ENCODE measurements at regions not wholly inside any gene's neighbourhood (a gene's known extent, or its start where the extent isn't known, plus 50 kb on each side); places are given as distances from the start of the nearest gene placed in this dataset.

DNA sequence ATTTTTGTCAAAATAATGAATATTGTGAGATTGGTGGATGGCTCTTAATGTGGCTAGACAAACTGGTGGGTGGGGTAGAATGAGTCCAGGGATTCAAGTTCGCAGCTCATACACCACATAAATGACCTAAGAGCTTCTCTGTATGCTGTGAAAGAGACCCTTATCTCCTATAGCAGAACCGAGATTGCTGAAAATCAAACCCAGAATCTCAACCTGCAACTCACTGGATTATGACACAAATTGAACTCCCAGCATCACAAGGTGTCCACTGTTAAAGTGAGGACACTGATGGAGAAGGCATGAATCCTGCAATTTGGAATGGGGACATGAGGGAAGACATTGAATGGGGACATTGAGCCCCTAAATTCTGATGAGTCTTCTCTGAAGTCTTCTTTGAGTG is 51.3 kb upstream of the CNKSR3 start:
- DNase-seq, result no peak

DNA sequence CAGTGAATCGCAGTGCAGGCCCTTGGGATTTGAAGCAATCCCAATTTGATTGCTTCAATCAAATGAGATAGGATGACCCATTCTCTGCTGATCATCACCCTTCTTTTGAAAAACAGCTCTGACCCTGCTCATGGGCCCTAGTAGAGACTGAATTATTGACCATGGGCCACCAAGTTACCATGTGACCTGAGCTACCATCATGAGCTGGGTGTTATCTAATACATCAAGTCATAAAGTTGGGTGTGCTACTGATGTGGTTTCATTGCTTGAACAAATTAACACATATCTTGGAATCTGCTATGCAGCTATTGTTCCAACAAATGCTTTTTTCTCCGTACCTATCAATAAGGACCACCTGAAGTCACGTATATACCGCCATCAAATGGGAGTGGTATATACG is 54.8 kb upstream of the CNKSR3 start:
- DNase-seq, result no peak

DNA sequence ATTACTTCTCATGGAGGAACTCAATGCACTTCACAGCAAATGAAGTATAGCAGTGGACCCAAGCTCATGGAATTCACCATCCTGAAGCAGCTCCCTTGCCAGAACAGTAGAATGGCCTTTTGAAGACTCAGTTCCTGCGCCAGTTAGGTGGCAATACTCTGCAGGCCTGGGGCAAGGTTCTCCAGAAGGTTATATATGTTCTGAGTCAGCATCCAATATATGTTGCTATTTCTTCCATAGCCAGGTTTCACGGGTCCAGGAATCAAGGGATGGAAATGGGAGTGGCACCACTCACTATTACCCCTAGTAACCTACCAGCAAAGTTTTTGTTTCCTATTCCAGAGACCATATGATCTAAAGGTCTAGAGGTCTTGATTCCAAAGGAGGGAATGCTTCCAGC is 56.4 kb upstream of the CNKSR3 start:
- DNase-seq, result no peak

DNA sequence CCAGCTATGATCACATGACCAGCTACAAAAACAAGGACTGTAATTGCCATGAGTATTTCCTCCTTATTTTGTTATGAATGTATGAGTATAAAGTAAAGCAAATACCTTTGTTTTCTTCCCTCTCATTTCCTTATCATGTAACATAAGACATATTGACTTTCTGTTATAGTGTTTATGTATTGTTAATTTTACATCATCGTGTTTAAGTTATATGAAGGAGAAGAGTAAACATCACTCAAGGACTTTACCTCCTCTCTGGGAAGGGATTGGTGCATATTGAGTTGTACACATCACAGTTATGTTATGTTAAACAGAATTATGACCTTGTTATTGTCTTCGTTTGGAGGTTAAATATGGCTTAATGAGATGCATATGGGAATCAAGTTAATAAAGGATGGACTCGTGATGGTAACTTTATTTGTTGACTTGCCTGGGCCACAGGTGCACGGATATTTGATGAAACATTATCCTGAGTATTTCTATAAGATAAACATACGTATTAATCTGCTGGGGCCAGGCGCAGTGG is 57.3 kb upstream of the CNKSR3 start:
- DNase-seq, result no peak

DNA sequence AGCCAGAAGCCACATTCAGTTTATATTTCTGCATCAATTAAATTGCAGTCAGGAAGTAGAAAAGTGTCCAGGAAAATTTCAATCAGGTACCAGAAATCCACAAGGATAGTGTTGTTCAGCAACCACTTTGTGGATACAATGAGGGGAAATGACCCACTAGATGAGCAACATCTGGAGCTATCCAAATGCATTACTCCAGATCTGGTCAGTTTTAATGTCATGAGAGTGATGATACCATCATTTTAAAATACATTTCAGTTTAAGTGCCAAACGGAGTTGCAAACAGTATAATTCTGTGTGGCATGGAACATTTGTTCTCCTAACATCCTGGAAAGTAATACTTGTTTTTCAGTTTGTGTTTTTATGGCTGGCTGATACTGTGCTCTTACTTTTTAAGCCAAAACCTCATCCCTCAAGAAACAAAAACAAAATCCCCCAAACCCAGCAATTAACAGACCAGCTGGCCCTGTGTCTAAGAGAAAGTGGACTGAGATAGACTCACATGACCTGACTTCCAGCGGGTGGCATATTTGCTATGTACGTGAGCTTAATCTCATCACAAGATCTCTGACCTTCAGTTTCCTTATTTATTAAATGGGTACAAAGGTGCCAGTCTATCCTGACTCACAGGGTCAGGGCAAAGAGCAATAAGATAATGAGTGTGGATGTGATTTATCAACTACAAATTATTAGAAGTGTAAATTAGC is 58.8 kb upstream of the CNKSR3 start:
- no peak for DNase-seq

DNA sequence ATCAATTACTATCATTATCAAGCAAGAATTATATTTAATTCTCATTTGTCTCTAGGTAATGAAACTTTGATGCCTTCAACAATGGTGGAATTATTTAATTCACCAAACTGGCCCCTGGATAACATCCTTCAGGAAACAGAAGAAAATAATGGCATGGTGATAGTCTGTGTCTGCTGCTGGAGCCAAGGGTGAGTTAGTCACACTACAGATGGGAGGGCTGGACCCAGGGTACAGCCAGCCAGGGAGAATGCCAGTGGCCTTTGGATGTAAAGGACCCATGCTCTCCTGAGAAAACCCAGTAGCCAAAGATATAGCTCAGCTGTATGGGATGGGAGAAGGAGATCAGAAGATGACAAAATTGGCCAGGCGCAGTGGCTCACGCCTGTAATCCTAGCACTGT is 60.0 kb upstream of the CNKSR3 start:
- no peak for DNase-seq

DNA sequence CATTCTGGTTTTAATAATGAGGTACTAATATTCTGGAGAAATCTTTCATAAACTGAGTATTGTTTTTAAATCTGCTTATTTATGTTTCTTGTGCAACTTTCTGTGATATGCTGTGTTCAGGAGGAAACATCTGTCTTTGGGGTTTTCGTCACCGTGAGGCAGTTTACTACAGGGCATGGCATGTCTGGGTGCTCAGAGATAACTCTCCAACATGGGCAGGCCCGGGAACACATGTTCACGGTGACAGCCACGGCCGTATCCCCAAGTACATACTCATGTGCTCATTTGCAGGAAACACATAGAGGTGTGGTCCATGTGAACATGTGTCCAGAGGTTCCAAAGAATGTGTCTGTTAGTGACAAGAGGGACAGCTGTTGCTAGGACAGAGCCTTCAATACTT is 62.1 kb upstream of the CNKSR3 start:
- DNase-seq, result no peak

DNA sequence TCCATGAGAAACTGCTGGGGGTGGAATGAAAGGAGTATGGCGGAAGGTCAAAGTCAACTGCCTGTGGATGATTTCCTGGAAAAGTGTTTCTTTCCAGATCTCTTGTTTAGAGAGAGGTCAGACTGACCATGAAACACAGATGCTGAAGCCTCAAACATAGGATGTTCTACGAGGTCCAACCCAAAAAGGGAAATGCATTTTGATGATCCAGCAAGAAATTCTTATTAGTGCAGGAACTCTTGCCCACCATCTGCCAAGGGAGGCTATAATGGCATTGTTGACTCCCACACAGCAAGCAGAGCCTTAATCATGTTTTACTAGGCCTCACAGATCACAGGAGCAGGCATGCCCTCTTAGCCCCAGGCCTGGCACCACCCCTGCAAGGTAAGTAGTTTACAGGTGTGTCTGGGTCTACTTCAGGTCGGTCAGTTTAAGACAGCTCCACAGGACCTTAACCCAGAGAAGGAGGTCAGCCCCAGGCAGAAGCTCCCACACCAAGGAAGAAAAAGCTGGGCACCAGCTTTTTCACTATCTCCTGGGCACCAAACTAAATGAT is 67.6 kb upstream of the CNKSR3 start:
- no peak for DNase-seq

DNA sequence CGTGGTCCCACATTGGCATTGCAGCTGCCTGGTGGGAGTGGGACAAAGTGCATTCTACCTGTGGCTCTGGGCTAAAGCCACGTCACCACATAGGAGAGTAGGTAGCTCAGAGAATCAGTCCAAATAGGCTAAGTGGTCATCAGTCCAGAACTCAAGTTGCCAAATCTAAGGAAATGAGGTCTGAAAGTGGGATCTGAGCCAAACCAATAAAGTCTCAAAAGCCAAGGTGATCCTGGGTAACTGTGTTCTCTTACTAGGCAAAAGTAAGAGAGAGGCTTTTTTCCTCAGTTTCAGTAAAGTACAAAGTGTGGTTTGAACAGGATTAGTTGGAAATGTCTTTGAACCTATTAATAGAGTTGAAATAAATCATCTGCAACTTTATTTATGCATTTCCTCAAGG is 68.6 kb upstream of the CNKSR3 start:
- no peak for DNase-seq

DNA sequence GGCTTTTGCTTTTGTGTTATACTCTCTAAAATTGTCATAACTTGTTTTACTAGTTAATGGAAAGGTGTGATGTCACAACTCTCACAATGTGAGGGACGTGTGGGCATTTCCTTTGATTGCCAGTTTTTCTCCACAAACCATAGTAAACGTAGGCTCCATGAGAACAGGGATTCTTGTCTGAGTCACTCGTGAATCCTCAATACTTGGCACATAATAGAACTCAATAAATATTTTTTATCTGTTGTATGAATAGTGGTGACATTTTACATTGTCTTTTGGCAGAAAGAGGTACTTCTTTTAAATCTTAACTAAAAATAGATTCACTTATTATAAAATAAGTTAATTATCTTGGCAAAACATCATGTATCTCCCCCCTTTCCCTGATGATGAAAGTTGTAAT is 69.0 kb upstream of the CNKSR3 start:
- DNase-seq, result no peak

DNA sequence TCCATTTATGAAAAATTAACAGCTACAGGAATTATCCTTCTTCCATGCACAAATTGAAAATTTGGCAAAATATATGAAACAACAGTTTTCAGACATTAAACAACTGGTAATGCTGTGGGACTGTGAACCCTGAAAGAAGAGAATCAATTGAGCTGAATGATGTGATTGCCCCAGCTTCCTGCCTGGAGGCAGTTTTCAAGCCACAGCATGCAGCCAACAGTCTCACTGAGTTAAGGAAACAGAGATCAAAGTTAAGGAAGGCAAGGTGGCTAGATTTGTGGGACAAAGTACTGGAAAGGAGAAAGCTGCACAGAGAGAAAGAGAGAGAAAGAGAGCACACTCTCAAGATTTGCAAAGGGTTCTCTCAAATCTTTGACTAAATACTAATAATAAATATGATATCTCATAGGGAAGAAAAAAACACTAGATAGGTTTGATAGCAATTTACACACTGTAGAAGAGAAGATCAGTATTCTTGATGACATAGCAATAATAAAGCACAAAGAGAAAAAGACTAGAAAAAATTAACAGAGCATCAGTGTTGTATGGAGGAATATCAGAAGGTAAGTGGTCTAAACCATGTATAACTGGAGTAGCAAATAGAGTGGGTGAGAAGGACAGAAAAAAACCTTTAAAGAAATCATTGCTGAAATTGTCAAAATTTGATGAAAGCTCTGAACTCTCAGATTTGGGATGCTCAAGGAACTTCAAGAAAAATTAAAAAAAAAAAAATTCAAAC is 70.1 kb upstream of the CNKSR3 start:
- no peak for DNase-seq

DNA sequence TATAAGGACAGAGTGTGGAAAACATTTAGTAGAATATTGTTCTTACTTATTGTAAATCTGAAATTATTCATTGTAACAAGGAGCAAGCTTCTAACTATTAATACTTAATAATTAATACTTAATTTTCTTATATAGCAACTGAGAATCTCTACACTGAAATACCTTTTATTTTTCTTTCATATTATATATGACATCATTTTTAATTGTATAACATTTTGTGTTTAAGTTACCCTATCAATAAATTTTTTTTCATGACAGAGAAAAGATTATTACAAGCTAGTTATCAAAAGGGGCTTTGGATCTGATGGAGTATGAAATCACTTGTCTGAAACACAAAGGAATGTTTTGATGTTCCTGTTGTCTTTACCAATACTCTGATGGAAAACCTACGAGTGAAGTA is 72.2 kb upstream of the CNKSR3 start:
- DNase-seq, result no peak

DNA sequence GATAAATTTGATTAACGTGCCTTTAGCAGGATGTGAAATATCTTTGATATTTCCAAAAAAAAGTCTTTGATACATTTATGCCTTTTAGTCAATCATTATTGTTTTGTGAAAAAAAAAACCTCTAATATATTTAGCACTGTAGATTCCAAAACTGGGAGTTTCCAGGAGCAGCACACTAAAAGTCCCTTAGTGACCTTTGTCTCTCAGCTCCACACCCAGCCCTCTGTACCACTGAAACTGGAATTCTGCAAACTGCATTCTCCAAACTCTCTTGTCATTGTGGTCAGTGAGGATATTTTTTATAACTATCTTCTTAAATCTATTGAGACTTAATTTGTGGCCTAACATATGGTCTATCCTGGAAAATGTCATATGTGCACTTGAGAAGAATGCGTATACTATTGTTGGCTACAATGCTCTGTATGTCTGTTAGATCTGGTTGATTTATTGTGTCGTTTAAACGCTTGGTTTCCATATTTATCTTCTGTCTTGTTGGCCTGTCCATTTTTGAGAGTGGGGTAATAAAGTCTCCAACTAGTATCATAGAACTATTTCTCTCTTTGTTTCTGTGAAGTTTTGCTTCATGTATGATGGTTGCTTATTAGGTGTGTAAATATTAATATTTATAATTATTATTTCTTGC is 73.2 kb upstream of the CNKSR3 start:
- DNase-seq, result no peak

DNA sequence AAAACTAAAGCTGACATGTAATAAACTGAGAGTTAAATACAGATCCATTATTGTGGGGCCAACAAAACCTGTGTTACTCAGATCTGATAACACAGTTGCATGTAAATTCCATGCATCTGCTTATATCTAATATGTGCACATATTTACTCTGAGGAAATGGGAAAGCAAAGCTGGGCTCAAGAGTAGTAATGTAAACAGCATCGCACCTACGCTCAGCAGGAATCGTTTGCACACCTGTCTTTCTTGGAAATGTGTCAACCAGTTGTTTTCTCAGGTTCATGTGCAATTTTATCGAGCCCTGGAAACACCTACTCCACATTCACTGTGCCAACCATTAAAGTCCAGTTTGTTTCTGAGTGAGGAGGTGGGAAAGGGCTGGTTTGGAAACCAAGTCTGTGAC is 80.3 kb upstream of the CNKSR3 start:
- no peak for DNase-seq

DNA sequence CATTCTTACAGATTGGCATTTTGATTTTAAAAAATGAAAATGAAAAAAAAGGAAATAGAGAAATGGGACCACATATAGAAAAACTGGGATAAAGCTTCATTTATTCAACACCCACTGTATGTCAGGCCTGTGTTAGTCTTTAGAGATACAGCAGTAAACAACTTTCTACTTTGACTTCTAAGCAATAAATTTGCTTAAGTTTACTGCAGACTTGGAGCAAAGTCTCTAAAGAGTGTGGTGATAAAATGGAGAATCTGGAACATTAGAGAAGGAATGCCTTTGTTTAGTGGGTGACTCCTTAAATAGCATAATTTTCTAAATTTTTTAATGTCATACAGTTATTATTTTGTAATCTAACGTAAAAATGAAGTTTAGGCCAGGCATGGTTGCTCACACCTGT is 80.7 kb upstream of the CNKSR3 start:
- no peak for DNase-seq

DNA sequence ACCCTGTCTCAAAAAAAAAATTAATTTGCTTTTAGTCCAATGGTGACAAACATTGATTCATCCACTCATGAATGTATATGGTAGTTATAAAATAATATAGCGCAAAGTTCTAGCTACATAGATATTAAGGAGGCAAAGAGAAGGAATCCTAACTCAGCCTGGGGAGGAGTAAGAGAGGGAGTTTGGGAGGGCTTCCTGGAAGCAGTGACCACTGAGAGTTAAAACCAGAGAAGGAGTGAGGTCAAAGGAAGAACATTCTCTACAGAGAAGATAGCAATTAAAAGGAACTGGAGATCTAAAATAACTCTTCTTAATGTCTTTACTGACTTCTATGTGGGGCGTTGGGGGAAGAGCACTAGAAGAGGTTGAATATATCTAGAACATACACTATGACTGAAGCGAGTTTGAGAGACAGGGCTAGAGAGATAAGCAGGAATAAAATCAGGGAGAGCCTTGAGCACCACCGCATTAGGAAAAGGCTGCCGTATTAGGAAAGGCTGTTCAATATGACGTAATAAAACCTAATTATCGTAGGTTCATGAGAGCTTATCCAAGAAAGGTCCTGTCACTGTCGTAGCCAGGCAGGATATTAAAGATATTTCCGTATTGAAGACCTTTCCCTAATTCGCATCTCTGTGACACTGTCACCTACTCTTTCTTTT is 81.8 kb upstream of the CNKSR3 start:
- DNase-seq, result no peak

DNA sequence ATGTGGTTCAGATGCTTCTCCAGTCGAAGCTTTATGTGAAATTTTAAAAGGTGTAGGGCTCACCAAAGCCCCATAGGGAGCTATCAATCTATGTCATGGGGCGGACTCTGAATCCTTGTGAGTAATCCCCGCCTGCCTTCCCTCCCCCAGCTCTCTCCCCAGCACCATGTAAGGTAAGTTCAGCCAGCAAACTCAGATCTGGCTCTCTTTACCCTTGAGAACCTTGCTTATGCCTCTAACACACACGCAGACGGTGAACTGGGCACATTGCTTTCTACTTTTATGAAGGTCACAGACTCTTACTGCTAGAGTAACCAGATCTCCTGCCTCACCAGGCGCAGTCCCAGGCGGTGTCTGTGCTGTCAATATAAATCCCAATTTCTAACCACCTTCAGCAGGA is 82.6 kb upstream of the CNKSR3 start:
- no peak for DNase-seq

DNA sequence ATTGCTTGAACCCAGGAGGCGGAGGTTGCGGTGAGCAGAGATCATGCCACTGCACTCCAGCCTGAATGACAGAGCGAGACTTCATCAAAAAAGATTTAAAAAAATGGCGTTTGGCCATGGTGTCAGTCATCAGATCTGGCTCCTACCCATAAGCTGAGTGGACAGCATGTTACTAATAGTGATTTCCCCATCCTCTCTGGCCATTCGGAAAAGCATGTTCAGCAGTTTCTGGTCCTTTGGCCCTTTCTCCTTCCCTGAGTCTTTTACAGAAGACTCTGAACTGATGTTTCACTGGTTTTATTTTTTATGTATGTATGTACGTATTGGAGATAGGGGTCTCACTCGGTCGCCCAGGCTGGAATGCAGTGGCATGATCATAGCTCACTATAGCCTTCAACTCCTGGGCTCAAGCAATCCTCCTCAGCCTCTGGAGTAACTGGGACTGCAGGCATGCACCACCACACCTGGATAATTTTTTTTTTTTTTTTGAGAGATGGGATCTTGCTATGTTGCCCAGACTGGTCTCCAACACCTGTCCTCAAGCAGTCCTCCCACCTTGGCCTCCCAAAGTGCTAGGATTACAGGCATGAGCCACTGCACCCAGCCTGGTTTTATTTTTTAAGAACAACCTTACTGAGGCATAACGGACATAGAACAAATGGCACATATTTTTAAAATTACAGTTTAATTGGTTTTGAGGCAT is 84.2 kb upstream of the CNKSR3 start:
- DNase-seq, result no peak

DNA sequence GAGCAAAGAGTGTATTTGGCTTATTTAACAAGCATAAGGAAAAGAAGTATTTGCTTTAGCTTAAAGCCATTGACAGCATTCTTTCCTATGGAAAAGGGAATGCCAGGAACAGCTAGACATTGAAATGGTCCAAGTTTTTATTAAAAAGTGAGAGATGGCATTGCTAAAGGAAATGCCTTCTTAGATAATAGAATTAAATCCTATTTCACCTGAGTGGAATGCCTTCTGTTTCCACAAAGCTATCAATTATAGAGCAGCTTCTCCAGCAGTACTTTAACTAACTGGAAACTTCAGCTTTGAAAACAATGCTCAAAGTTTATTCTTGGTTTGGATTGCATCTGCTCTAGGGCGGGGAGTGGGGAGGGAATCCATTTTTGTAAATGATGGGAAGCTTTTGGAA is 85.1 kb upstream of the CNKSR3 start:
- no peak for DNase-seq

DNA sequence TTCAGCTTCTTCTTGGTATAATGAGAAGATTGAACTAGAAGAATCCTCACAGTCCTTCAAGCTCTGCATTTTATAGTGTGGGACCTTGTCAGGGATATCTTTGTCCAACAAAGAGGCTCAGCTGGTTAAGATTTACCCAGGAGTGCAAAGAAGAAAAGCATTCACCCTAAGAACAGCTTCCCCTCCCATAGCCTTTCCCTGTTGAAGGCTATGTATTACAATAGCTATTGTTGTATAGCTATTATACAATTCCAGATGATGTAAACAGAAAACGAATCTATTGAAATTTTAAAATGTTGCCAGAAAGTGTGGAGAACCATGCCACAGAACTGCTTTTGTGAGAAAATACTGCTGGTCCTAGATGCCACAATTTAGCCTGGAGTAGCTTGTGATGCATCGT is 85.5 kb upstream of the CNKSR3 start:
- no peak for DNase-seq

DNA sequence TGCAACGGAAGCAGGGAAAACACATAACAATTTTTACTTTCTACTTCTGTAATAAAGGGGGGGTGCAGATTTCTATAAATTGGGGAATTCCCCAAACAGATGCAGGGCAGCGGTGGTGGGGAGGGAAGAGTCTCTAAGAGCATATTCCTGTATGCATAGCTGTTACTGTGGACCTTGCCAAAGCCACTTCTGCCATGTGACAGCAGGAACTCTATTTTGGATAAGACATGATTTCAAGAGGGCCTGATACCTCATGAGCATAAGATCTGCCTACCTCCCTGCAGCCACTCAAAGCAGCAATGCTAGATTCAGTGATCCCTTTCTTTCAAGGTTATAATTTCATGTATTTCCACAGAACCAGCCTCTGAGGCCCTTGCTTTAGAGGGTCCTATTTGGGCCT is 86.2 kb upstream of the CNKSR3 start:
- DNase-seq, result no peak

DNA sequence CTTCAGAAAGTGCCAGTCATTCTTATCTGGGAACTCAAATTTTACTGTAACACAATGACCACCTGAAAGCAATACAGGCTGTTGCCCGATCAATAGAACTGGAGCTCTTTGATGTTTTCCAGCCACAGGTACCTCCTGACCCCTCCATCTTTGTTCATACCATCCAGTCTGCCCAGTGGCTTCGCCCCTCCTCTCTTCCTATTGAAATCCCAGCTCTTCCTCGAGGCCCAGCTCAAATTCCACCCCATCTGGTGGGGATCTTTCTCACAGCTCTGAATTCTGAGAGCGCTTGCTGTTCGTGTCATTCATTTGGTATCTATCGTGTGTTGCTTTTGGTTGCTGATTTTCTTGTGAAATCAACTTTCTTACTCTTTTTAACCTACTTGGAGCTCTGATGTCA is 87.9 kb upstream of the CNKSR3 start:
- no peak for DNase-seq

DNA sequence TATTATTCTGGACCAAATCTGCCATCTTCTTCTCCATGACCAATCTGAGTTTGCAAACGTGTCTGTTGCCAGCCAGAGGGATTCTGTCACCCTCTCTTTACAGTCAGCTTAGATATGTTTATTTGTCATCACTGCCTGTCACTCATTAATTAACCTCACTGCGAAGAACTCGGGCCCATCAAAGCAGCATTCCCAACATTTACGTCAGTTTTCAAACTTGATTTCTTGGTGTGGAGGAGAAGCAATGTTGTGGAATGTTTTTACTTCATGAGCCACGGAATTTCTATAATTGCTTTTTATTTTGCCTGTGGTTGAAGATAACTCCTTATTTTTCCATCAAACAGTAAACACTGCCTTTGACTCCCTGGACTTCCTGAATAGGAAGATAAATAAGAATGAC is 91.8 kb upstream of the CNKSR3 start:
- no peak for DNase-seq

Data from activated effector memory CD4-positive, alpha-beta T cell treated with anti-CD3 and anti-CD28 coated beads, Interleukin-2, amount 50 U/mL, for 16 hours (primary cell).